Adrenal gland (tissue), 9 donors: ENCODE measurements at regions not wholly inside any gene's neighbourhood (a gene's known extent, or its start where the extent isn't known, plus 50 kb on each side); places are given as distances from the start of the nearest gene placed in this dataset.
"Not testable (repeated sequence)": the region's sequence is repeated elsewhere in the genome, so short reads cannot be mapped to it uniquely, and the experiment has no call there.

Experiments used
- DNase-seq, 7 donors: peaks; one replicate each; pipeline ENCODE4 v3.0.0-alpha.2; 2019 to 2020
- H3K27ac ChIP-seq, 5 donors: fragments of 200-600 bp; sonication (generic) in 4 of 5; 1 replicate in 3 of 5; 2 replicates in 2 of 5; pipeline versions ENCODE4 v1.5.1 to v1.8.0; 2016 to 2020; ENCODE audit warnings: mild to moderate bottlenecking in 1 of 5
- H3K27me3 ChIP-seq: fragments of 200-600 bp; 2 replicates; pipeline ENCODE4 v1.8.0; 2021
- H3K36me3 ChIP-seq, 2 donors: fragments of 200-600 bp; replicated peaks in 1 of 2; 1 replicate in 1 of 2; 2 replicates in 1 of 2; pipeline versions ENCODE4 v1.5.1 to v1.8.0; 2018 to 2022
- H3K4me1 ChIP-seq, 2 donors: fragments of 200-600 bp; replicated peaks in 1 of 2; 1 replicate in 1 of 2; 2 replicates in 1 of 2; pipeline versions ENCODE4 v1.5.1 to v1.8.0; 2018 to 2021
- H3K4me3 ChIP-seq, 4 donors: fragments of 200-600 bp; sonication (generic) in 3 of 4; one replicate each; pipeline ENCODE4 v1.5.1; 2016 to 2018
- H3K9me3 ChIP-seq, 3 donors: fragments of 200-600 bp; sonication (generic) in 1 of 3; replicated peaks in 1 of 3; 1 replicate in 2 of 3; 2 replicates in 1 of 3; pipeline versions ENCODE4 v1.5.1 to v1.8.0; 2016 to 2021
- POLR2A ChIP-seq, 2 donors: fragments of 450-650 bp; IDR thresholded peaks; one replicate each; pipeline ENCODE4 v1.6.1; 2017; ENCODE audit warnings: antibody characterized with exemption in 2 of 2, mild to moderate bottlenecking in 2 of 2, moderate library complexity in 1 of 2
- WGBS, 4 donors: extraction: QIAGEN DNeasy Blood & Tissue Kit in 2 of 4; methylation state at CpG; one replicate each; pipeline versions ENCODE4 v1.1.5 to v1.1.7; 2013 to 2017; 5-methylcytosine and 5-hydroxymethylcytosine counted together
- intact Hi-C, 2 donors: fragments of 100-400 bp; cut with DNase I; formaldehyde crosslinking; loops; one replicate each; pipeline versions ENCODE4 v1.14.1 to v1.15.0; 2022 to 2023
- TF ChIP-seq, protein P1 (sequence below), 6 experiments: fragments of 450-650 bp in 4 of 6; fragments of 200-600 bp in 2 of 6; sonication (generic) in 1 of 6; IDR thresholded peaks; 1 replicate in 5 of 6; 2 replicates in 1 of 6; pipeline versions ENCODE4 v1.5.1 to v1.8.0; 2016 to 2021; ENCODE audit warnings: antibody characterized with exemption in 6 of 6, mild to moderate bottlenecking in 2 of 6, moderate library complexity in 1 of 6
- donor health status: healthy with polysubstance abuse.
- donor health status: Bipolar disorder and iron deficiency.
- donor health status: DM: yes; HTN: yes; CAD: no.
- donor health status: DM: no; HTN: no; CAD: no.
- donor health status: DM: no; HTN: no; CAD: no.

DNA sequence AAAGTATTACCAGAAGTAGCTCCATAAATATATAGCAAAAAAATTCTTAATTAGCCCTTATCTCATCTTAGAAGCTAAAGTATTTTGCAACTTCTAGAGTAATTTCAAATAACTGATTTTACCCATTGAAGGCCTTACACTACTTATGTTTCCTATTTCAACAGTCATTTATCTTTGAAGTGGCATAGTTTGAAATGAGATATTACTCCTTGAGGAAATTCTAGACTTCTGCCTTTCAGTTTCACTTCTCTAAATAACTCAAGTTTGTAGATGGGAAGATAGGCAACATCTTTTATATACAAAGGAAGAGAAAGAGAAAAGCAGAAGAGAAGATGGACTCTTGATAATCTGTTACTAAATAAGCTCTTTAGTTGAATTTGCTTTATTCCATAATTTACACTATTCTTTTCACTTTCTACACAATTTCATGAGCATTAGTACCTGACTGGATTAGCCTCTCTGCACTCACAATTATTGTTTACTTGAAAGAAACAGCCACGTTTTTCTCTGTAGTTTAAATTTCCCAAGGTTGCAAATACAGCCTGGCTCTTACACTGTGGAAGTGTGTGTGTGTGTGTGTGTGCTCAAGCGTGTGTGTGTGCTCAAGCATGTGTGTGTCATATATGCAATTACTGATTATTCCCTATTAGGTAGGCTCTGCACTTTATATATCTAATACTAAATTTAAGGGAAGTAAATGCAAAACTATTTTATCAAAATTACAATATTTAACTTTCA, 60.6 kb upstream of the EMB start:
- 35 to 47% (median 44%) methylated on average over 2 of the region's 2 CpGs for WGBS, 4 donors
- no peak for DNase-seq

DNA sequence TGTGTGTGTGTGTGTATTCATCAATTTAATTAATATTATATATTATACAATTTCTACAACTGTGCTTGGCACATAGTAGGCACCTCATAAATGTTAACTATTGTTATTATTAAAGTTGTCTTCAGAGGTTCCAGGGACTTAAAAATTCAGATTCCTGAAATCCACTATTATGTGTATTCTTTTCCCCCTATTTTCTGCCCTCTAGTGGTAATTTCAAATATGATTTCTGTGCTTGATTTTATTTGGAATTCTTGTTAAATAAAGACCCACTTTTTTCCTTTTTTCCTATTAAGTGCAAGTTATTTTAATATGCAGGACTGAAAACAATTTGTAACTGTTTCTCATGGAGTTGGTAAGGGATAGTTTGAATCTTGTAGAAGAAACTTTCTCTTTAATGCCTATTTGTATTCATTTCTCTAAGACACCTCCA, 72.0 kb upstream of the EMB start:
- TF ChIP-seq, protein P1, sequence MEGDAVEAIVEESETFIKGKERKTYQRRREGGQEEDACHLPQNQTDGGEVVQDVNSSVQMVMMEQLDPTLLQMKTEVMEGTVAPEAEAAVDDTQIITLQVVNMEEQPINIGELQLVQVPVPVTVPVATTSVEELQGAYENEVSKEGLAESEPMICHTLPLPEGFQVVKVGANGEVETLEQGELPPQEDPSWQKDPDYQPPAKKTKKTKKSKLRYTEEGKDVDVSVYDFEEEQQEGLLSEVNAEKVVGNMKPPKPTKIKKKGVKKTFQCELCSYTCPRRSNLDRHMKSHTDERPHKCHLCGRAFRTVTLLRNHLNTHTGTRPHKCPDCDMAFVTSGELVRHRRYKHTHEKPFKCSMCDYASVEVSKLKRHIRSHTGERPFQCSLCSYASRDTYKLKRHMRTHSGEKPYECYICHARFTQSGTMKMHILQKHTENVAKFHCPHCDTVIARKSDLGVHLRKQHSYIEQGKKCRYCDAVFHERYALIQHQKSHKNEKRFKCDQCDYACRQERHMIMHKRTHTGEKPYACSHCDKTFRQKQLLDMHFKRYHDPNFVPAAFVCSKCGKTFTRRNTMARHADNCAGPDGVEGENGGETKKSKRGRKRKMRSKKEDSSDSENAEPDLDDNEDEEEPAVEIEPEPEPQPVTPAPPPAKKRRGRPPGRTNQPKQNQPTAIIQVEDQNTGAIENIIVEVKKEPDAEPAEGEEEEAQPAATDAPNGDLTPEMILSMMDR (IDR thresholded peaks at IDR 0.05), result peak in 5 of 6 experiments; percentile 24 to 53 (median 34)
- H3K4me3 ChIP-seq, H3K27me3 ChIP-seq, DNase-seq, H3K27ac ChIP-seq, intact Hi-C loops, H3K36me3 ChIP-seq, H3K9me3 ChIP-seq, H3K4me1 ChIP-seq: not testable (repeated sequence)

More for the DNA sequence above, 60.6 kb upstream of the EMB start:
- Histone ChIP-seq H3K27ac (no peak overlapping the region), H3K36me3 (no peaks in the 10 kb centered on the region), H3K27me3 (no peaks in the 10 kb centered on the region), H3K9me3 (no peaks in the 10 kb centered on the region), H3K4me3 (no peak overlapping the region), H3K4me1 (no peaks in the 10 kb centered on the region)
- TF ChIP-seq, protein P1 (IDR thresholded peaks at IDR 0.05), result no peak
- TF ChIP-seq POLR2A (IDR thresholded peaks at IDR 0.05), result no peak
- intact Hi-C loops, result no loop called here

DNA sequence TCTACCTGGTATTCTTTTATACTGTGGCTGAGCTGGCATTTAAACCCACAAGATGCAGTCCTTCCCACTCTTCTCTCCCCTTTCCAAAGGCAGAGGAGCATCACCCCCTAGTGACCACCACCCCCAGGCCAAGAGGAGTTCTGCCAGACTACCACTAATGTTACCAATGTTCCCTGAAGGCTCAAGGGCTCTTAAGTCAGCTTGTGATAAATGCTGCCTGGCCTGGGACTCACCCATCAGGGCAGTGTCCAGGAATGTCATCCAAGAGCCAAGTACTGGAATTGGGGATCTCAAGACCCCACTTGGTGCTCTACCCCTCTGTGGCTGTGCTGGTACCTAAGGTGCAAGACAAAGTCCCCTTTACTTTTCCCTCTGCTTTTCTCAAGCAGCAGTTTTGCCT, 80.0 kb upstream of the EMB start:
- H3K4me3 ChIP-seq, H3K9me3 ChIP-seq, H3K27ac ChIP-seq, H3K4me1 ChIP-seq, intact Hi-C loops, DNase-seq, H3K27me3 ChIP-seq, H3K36me3 ChIP-seq: not testable (repeated sequence)

DNA sequence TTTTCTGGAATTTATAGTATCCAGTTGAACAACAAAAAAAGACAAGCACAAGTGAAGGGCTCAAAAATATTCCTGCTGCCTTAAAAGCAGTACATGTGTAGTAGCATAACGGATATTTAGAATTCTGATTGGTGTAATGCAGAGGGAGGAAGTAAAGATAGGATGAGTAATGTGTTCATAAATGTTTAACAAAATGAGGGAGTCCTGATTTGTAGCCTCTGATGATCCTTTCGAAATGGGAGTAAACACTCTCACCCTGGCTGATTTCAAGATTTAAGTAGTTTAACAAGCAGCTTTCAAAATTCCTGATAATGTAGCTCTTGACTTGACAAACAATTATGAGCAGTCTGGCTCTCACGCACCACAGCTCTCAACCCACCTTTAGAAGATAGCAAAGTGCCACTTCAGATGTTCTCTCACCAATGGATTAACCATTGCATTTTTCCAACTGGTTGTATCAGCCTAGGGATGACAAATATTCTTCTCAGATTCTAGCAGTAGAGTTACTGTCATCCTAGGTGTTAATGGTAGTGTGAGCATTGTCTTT, 86.5 kb upstream of the EMB start:
- H3K4me3 ChIP-seq, DNase-seq, intact Hi-C loops, H3K27ac ChIP-seq, H3K36me3 ChIP-seq, H3K4me1 ChIP-seq, H3K9me3 ChIP-seq, H3K27me3 ChIP-seq: not testable (repeated sequence)
- WGBS, 4 donors, result 75 to 84% (median 81%) methylated on average over 3 of the region's 3 CpGs

DNA sequence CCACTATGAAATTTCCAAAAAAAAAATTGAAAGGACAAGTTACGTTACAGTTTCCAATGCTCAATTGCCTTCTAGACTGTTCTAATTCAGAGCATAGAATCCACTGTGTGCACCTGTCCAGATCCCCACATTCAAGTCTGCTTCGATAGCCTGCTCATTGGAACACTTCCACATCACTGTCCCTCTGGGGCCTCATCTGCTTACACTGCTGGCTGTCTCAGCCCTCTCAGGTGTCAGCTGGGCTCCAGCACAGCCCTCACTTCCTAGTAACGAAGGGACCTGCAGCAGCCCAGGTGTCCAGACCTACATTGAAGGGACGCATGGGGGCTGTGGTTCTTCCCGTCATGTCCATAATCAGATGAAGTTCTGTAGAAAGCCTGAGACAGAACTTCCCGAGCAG, 94.3 kb upstream of the EMB start:
- Histone ChIP-seq H3K4me1 (no peaks in the 10 kb centered on the region), H3K36me3 (no peaks in the 10 kb centered on the region), H3K9me3 (no peaks in the 10 kb centered on the region), H3K27me3 (no peaks in the 10 kb centered on the region), H3K4me3 (no peak overlapping the region), H3K27ac (no peak overlapping the region)
- WGBS, 4 donors, result 68 to 79% (median 72%) methylated on average over 6 of the region's 6 CpGs
- no peak for DNase-seq
- intact Hi-C loops, result no loop called here
- no peak for TF ChIP-seq POLR2A (IDR thresholded peaks at IDR 0.05)
- TF ChIP-seq, protein P1 (IDR thresholded peaks at IDR 0.05), result no peak

DNA sequence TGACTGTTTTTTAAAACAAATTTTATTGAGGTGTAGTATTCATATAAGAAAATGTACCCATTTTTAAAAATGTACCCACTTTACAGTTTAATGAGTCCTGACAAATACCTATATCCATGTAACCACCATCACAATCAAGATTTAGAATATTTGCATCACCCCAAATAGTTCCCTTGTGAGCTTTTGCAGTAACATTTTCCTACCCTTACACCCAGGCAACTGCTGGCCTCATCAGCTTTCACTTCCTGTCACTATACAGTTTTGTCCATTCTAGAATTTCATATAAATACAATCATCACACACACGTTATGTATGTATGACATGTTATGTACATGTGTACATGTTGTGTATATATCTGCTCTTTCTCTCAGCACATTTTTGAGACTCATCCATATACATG, 96.4 kb upstream of the EMB start:
- H3K27ac ChIP-seq, H3K4me1 ChIP-seq, H3K27me3 ChIP-seq, H3K9me3 ChIP-seq, intact Hi-C loops, DNase-seq, H3K36me3 ChIP-seq, H3K4me3 ChIP-seq: not testable (repeated sequence)
- 26 to 50% (median 47%) methylated on average over 1 of the region's 1 CpG for WGBS, 4 donors
